Natural killer cell (primary cell): ENCODE measurements at regions not wholly inside any gene's neighbourhood (a gene's known extent, or its start where the extent isn't known, plus 50 kb on each side); places are given as distances from the start of the nearest gene placed in this dataset.

Source experiments
- ATAC-seq, 3 donors: fragments of 150-1000 bp in 2 of 3; fragments of 200-7000 bp in 1 of 3; cut with Tn5 transposase; 1 replicate in 1 of 3; 2 replicates in 2 of 3; pipeline ENCODE4 v1.10.0; 2021; ENCODE audit warnings: mild to moderate bottlenecking in 2 of 3, moderate library complexity in 2 of 3
- DNase-seq, 2 donors: peaks; one replicate each; pipeline versions ENCODE4 v3.0.0 to v3.0.0-alpha.2; 2013 to 2021; ENCODE audit warnings: mixed read lengths in 1 of 2
- H3K27ac ChIP-seq: one replicate; pipeline ENCODE4 v1.5.1; 2013; ENCODE audit warnings: mild to moderate bottlenecking, low read length
- H3K27me3 ChIP-seq: one replicate; pipeline ENCODE4 v1.6.1; 2013; ENCODE audit warnings: low read length; ENCODE audit not compliant: control insufficient read depth, insufficient read depth
- H3K36me3 ChIP-seq: one replicate; pipeline ENCODE4 v1.6.1; 2013; ENCODE audit warnings: low read length; ENCODE audit not compliant: control insufficient read depth, insufficient read depth
- H3K4me1 ChIP-seq: one replicate; pipeline ENCODE4 v1.6.1; 2013; ENCODE audit warnings: low read length; ENCODE audit not compliant: control insufficient read depth, insufficient read depth
- H3K4me3 ChIP-seq: one replicate; pipeline ENCODE4 v1.5.1; 2013; ENCODE audit warnings: low read length
- H3K9me3 ChIP-seq: one replicate; pipeline ENCODE4 v1.6.1; 2013; ENCODE audit warnings: low read length; ENCODE audit not compliant: control insufficient read depth, insufficient read depth
- H3K27ac Mint-ChIP-seq, 2 donors: one replicate each; pipeline ENCODE4 v1.8.0; 2022; ENCODE audit warnings: mild to moderate bottlenecking in 2 of 2, mixed read lengths in 2 of 2, moderate library complexity in 1 of 2
- H3K27me3 Mint-ChIP-seq, 2 donors: one replicate each; pipeline ENCODE4 v1.8.0; 2022; ENCODE audit warnings: low read depth in 2 of 2, mixed read lengths in 2 of 2
- H3K36me3 Mint-ChIP-seq: one replicate; pipeline ENCODE4 v1.8.0; 2022; ENCODE audit warnings: mixed read lengths
- H3K4me1 Mint-ChIP-seq, 2 donors: one replicate each; pipeline ENCODE4 v1.8.0; 2022; ENCODE audit warnings: mixed read lengths in 2 of 2
- H3K4me3 Mint-ChIP-seq: one replicate; pipeline ENCODE4 v1.8.0; 2022; ENCODE audit warnings: mild to moderate bottlenecking, moderate library complexity, mixed read lengths
- H3K9me3 Mint-ChIP-seq, 2 donors: one replicate each; pipeline ENCODE4 v1.8.0; 2022; ENCODE audit warnings: mixed read lengths in 2 of 2
- WGBS: methylation state at CpG from one replicate; pipeline ENCODE4 v1.1.7; 2013; ENCODE audit warnings: missing lambda C conversion rate; ENCODE audit not compliant: insufficient coverage; 5-methylcytosine and 5-hydroxymethylcytosine counted together
- intact Hi-C: fragments of 100-400 bp; cut with micrococcal nuclease; formaldehyde crosslinking; loops from one replicate; pipeline ENCODE4 v1.14.2; 2022
- TF ChIP-seq, protein P1 (sequence below): fragments of 200-600 bp; IDR thresholded peaks from one replicate; pipeline ENCODE4 v1.8.0; 2022; ENCODE audit warnings: antibody characterized with exemption

DNA sequence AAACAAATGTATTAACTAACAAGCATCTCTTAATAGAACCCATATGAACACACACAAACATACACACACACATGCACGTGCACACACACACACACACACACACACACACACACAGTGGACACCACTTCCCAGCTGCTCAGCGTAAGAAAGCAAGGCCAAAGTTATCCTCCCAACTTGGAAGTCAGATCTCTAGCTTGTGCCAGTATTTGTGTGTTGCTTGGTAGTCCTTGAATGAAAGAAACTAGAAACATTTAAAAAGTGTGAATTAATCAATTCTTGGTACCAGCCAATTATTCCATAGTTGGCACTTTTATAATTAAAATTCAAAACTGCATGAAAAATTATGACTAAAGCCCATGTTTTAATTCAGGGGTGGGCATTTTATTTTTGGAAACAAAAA lies 178.1 kb downstream of the TMEM161B start:
- no peaks in the 10 kb centered on the region for H3K36me3 ChIP-seq
- no peak overlapping the region for H3K27ac ChIP-seq
- no CpG with 5 or more reads among the region's 2 CpGs for WGBS
- H3K4me1 ChIP-seq = no peaks in the 10 kb centered on the region
- Mint-ChIP-seq H3K4me1 (no peaks in the 10 kb centered on the region), H3K36me3 (no peaks in the 10 kb centered on the region), H3K9me3 (no peaks in the 10 kb centered on the region), H3K27me3 (peaks cover 9 to 47% of the 10 kb centered on the region in 2 donors), H3K27ac (no peak overlapping the region), H3K4me3 (no peak overlapping the region)
- TF ChIP-seq, protein P1, sequence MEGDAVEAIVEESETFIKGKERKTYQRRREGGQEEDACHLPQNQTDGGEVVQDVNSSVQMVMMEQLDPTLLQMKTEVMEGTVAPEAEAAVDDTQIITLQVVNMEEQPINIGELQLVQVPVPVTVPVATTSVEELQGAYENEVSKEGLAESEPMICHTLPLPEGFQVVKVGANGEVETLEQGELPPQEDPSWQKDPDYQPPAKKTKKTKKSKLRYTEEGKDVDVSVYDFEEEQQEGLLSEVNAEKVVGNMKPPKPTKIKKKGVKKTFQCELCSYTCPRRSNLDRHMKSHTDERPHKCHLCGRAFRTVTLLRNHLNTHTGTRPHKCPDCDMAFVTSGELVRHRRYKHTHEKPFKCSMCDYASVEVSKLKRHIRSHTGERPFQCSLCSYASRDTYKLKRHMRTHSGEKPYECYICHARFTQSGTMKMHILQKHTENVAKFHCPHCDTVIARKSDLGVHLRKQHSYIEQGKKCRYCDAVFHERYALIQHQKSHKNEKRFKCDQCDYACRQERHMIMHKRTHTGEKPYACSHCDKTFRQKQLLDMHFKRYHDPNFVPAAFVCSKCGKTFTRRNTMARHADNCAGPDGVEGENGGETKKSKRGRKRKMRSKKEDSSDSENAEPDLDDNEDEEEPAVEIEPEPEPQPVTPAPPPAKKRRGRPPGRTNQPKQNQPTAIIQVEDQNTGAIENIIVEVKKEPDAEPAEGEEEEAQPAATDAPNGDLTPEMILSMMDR = no peak
- DNase-seq (no peak), ATAC-seq (no peak)
- no peaks in the 10 kb centered on the region for H3K9me3 ChIP-seq
- no peak overlapping the region for H3K4me3 ChIP-seq
- intact Hi-C loops = no loop called here
- H3K27me3 ChIP-seq = no peaks in the 10 kb centered on the region

DNA sequence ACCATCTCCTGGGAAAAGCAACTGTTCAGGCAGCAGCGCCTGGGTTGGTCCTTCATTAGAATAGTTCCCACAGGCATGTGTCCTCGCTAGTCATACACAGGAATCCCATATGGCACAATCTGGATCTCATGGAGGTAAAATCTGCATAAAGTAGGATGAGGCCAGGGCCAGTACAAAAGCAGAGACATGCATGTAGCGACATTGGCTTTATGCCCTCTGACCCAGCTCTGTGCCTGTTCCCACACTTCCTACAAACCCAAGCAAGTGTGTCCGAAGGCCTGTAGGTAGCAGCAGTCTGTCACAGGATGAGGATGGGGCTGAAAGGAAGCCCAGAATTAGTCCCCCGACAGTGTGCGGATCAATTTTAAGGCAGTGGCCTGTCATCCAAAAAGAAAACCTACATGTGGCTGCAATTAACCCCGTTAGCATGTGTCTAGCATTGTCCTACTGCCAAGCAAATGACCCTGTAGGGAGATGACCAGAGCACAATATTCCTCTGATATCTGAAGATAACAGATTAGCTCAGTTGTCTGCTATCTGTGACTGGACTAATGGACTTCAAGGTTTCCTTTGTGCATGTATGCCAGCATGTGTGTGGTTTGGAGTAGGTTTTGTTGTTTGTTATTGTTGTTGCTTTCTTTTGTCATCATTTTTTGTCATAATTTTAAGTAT lies 178.8 kb downstream of the TMEM161B start:
- H3K36me3 Mint-ChIP-seq = no peaks in the 10 kb centered on the region
- intact Hi-C loops = no loop called here

DNA sequence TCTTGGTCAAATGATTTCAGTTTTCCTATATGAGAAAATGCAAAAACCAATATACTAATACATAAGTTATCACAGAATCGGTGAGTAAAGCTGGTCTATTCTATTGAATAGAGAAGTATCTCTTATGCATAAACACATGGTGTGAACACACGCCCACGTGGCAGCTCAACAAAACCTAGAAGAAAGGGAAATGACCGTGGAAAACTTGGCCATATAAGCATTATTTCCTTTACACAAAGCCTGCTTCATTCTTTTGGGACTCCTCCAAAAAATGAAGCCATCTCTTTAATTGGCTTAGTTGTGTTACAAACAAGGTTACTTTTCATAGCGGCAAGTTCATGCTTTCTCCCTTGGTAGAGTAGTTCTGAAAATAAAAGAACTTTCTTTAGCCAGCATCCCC lies 183.2 kb downstream of the TMEM161B start:
- H3K4me3 Mint-ChIP-seq = no peak overlapping the region

More for the DNA sequence above, 178.8 kb downstream of the TMEM161B start:
- Histone ChIP-seq H3K36me3 (no peaks in the 10 kb centered on the region), H3K27ac (no peak overlapping the region), H3K9me3 (no peaks in the 10 kb centered on the region), H3K27me3 (no peaks in the 10 kb centered on the region), H3K4me1 (no peaks in the 10 kb centered on the region), H3K4me3 (no peak overlapping the region)
- TF ChIP-seq, protein P1 = no peak
- Mint-ChIP-seq H3K9me3 (no peaks in the 10 kb centered on the region), H3K4me1 (no peaks in the 10 kb centered on the region), H3K27me3 (peaks cover 9 to 47% of the 10 kb centered on the region in 2 donors), H3K4me3 (no peak overlapping the region), H3K27ac (no peak overlapping the region)
- ATAC-seq (no peak), DNase-seq (no peak)
- WGBS = 86% methylated on average over 7 of the region's 7 CpGs

More for the DNA sequence above, 183.2 kb downstream of the TMEM161B start:
- no peak overlapping the region for H3K4me3 ChIP-seq
- intact Hi-C loops = no loop called here
- Mint-ChIP-seq H3K4me1 (no peaks in the 10 kb centered on the region), H3K9me3 (no peaks in the 10 kb centered on the region), H3K27me3 (peaks cover 8 to 27% of the 10 kb centered on the region in 2 donors), H3K36me3 (no peaks in the 10 kb centered on the region), H3K27ac (no peak overlapping the region)
- 72% methylated on average over 4 of the region's 5 CpGs for WGBS
- no peaks in the 10 kb centered on the region for H3K4me1 ChIP-seq
- no peak for DNase-seq
- H3K36me3 ChIP-seq = no peaks in the 10 kb centered on the region
- H3K27me3 ChIP-seq = no peaks in the 10 kb centered on the region
- TF ChIP-seq, protein P1 = no peak
- H3K27ac ChIP-seq = no peak overlapping the region
- no peak for ATAC-seq
- H3K9me3 ChIP-seq = no peaks in the 10 kb centered on the region
